ENCODE measurements at regions not wholly inside any gene's neighbourhood (a gene's known extent, or its start where the extent isn't known, plus 50 kb on each side); places are given as distances from the start of the nearest gene placed in this dataset.
"Not testable (repeated sequence)": the region's sequence is repeated elsewhere in the genome, so short reads cannot be mapped to it uniquely, and the experiment has no call there.

GRCh38 chr4:165548702-165549101 is 169.9 kb downstream of the CPE start:
- no peak for DNase-seq

GRCh38 chr4:165553221-165553810 is 174.5 kb downstream of the CPE start:
- DNase-seq, result no peak

GRCh38 chr4:165555302-165555701 is 176.5 kb downstream of the CPE start:
- peak; percentile 16 for DNase-seq

- DNase-seq, result no peak
These were observed 177.6 kb downstream of the CPE start for GRCh38 chr4:165556383-165556782.

- peak; percentile 27 for DNase-seq
These were observed 182.1 kb downstream of the CPE start for GRCh38 chr4:165560941-165561340.

- peak; percentile 40 for DNase-seq
These were observed 185.0 kb downstream of the CPE start for GRCh38 chr4:165563851-165564250.

- no peak for DNase-seq
These were observed 190.2 kb downstream of the CPE start for GRCh38 chr4:165569031-165569430.

GRCh38 chr4:165571476-165571875 is 192.7 kb downstream of the CPE start:
- DNase-seq, result not testable (repeated sequence)

GRCh38 chr4:165580351-165580905 is 201.6 kb downstream of the CPE start:
- DNase-seq, result peak; percentile 91

GRCh38 chr4:165583341-165583740 is 204.5 kb downstream of the CPE start:
- DNase-seq, result no peak

GRCh38 chr4:165584916-165585315 is 206.1 kb downstream of the CPE start:
- no peak for DNase-seq

GRCh38 chr4:165588534-165589315 is 209.9 kb downstream of the CPE start:
- no peak for DNase-seq

GRCh38 chr4:165592386-165592785 is 213.6 kb downstream of the CPE start:
- DNase-seq, result peak; percentile 18

- no peak for DNase-seq
These were observed 219.0 kb downstream of the CPE start for GRCh38 chr4:165597581-165598480.

- no peak for DNase-seq
These were observed 222.3 kb downstream of the CPE start for GRCh38 chr4:165600959-165601683.

GRCh38 chr4:165602621-165603020 is 223.8 kb downstream of the CPE start:
- no peak for DNase-seq

GRCh38 chr4:165604181-165604580 is 225.4 kb downstream of the CPE start:
- no peak for DNase-seq

- DNase-seq, result no peak
These were observed 227.0 kb downstream of the CPE start for GRCh38 chr4:165605811-165606210.

GRCh38 chr4:165606465-165607205 is 227.8 kb downstream of the CPE start:
- DNase-seq, result no peak

- no peak for DNase-seq
These were observed 230.8 kb downstream of the CPE start for GRCh38 chr4:165609653-165610052.

- DNase-seq, result no peak
These were observed 232.1 kb downstream of the CPE start for GRCh38 chr4:165610679-165611437.
